ENCODE measurements at regions not wholly inside any gene's neighbourhood (a gene's known extent, or its start where the extent isn't known, plus 50 kb on each side); places are given as distances from the start of the nearest gene placed in this dataset.
"Not testable (repeated sequence)": the region's sequence is repeated elsewhere in the genome, so short reads cannot be mapped to it uniquely, and the experiment has no call there.

DNA sequence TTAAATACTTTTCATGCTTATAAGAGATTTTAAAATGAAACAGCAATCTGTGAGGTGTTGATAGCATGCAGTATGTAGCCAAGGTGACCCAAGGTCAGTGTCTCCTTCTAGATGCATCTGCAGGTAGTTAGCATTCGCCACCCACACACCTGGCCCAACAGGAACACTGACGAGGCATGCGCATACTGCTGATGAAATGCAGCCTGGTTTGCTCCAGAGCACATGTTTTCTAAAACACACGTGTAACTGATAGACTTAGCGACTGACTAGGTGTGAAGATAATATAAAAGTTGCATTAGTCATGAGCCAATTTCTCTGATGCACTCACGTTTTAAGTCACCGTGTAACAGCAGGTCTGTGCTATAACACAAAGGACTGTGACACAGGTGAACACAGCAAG is 77.1 kb upstream of the RPS6KA2 start:
- no peak for DNase-seq (ENCODE audit: low read depth in 1 of 2, low spot score in 1 of 2)

DNA sequence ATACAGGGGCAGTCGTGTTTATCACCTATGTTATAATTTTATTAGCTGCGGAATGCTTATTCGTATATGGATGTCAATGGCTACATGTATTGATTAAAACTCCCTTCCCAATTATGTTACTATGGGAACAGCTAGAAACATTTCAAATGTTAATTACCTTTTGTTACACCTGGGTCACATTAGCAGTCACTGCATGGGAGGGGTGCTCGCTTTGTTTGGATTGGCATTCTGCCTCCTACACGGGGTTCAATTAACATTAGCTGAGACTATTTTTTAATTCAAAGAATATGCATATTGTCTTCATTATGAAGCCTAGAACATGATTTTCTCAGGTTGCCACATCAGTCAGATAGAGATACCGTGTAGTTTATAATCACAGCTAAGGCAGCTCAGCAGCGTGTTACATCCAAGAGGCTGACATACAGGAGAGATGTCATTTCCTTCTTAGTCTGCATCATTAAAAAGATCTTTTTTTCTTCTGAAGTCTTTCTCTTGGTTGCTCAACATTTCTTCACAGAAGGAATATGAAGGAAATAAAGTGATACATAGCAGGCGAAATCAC is 76.2 kb upstream of the RPS6KA2 start:
- DNase-seq (ENCODE audit: low read depth in 1 of 2, low spot score in 1 of 2): no peak

DNA sequence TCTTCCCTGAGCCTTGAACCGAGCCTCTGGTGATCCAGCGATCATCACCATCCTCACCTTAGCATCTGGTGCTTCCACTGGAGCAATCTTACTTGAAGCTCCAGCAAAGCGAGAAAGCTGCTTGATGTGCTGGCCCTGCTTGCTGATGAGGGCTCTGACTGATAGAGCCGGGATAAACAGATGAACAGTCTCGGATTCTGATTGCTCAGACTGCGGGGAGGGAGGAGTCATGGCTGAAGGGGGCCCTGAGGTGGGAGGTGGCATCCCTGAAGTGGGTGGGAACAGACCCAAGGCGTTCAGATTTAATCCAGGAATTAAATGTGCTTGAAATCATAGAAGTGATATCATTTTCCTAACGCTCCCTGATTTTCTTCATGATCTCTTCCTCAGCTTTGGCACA is 74.4 kb upstream of the RPS6KA2 start:
- DNase-seq (ENCODE audit: low read depth in 1 of 2, low spot score in 1 of 2): not testable (repeated sequence)

DNA sequence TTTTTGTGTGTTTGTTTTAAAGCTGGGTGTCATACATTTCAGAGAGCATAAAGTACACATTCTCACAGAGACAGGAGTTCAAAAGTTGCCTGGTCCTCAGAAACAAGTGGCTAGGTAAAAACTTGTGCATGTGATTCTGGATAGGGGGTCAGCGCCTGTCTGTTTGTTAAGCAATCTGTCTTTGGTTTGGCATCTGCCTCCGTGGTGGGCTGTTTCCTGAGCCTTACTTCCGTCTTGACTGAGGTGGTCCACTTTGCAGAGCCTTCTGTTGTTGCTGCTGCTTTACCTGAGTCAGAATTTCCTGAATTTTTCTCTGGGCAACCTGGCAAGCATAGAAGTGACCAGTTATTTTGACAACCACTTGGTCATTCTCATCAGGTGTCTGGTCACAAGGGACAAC is 73.8 kb upstream of the RPS6KA2 start:
- DNase-seq (ENCODE audit: low read depth in 1 of 2, low spot score in 1 of 2): not testable (repeated sequence)

DNA sequence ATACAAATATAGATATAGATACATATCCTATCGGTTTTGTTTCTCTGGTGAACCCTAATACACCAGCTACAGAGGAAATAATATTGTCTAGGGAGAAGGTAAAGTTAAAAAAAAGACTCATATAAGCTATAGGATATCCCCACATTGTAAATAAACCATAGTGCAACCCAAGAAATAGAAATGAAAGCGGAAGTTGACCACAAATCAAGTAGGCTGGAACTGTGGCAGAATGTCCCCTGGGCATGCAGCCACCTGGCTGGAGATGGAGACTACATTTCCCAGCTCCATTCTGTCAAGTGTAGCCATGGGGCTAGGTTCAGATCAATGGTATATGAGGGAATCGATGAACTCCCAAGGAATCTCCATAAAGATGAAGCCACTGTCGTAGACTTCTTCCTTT is 70.1 kb upstream of the RPS6KA2 start:
- DNase-seq (ENCODE audit: low read depth in 1 of 2, low spot score in 1 of 2): no peak

DNA sequence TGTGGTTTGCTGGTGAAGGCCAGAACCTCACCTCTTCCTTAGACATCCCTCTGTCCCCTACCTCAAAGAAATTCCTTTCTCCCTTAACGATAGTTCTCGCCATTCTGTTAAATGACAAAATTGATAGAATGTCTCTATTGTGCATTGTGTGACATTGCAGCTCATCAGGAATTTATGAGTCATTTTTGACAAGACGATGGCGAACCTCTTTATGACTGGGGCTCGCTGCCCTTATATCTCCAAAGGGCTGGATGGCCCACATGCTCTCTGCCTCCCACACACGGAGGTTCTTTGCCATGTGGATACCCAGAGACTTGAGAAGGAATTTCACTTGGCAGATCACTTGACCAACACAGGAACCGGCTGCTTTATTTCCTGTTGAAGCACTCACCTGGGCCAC is 66.8 kb upstream of the RPS6KA2 start:
- DNase-seq (ENCODE audit: low read depth in 1 of 2, low spot score in 1 of 2): no peak

DNA sequence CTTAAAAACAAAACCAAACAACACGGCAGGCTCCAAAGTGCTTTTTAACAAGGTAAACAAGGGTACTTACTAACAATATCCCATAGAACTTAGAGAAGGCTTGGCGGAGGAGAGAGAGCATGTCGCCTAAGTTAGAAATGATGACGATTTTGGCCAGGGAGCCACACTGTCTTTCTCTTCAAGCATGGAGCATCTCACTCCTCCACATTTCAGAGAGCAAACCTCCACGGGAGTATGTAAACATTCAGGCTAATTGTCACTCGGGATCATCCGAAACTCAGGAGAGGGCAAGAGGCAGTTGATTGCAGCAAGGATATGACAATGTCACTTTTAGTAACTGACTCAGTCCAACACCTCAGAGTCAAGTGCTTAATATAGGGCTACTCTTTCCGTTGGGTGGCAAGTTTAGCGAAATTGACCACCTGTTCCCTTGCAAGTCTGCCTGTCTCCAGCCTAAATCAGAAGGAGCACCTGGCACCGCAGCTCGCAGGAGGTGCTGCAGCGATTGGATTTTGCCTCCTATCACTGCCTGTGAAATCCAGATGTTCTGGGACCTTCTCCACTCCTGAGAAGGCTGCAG is 65.8 kb upstream of the RPS6KA2 start:
- DNase-seq (ENCODE audit: low read depth in 1 of 2, low spot score in 1 of 2): no peak

DNA sequence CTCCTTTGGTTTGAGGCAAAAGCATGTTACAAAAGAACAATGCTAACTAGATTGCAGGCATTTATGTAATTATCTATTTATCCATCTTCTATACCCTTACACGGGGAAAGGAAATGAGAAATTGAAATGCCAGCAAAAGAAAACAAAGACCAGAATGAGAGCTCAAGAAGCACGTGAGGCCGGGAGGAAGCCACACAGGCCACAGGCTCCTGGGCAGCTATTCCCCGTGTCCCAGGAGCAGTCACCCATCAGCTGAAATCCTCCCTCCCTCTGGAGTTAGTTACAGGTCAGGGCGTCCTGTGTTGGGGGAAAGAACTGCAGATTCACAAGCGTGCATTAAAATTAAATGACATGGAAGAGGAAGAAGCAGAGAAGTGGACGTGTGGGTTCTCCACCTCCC is 64.7 kb upstream of the RPS6KA2 start:
- no peak for DNase-seq (ENCODE audit: low read depth in 1 of 2, low spot score in 1 of 2)

DNA sequence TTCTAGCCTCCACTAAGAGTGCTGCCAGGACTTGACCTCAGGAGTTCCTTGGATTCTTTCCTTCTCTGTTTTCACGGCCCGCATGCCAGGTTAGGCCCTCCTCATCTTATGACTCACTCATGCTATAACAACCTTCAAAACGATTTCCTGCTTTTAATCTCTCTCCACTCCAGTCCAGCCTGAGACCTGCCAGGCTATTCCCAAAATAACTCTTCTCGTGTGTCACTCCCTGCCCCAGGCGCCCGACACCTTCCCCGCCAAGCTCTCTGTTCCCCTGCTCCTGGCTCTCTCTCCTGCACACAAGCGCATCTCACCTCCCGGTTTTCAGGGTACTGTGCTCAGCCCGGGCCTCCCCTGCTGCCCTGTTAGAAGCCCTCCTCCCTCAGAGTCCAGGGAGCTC is 64.1 kb upstream of the RPS6KA2 start:
- DNase-seq (ENCODE audit: low read depth in 1 of 2, low spot score in 1 of 2): no peak

DNA sequence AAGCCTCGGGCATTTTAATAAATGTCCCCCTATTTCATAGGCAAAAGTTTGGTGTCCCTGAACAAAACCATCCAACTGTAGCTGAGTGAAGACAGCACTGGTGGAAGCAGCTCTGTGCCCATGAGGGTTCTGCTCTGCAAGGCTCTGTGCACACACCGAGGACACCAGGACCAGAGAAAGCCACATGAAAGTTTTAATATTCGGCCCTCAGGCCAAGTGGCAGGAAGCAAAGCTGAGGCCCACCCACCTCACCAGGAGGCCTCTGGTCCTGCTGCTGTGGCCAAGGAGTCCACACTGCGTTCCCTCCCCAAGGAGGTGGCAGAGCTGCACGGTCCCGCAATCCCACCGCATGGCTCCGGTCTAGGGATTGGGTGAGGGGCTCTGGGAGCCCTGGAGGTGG is 62.6 kb upstream of the RPS6KA2 start:
- no peak for DNase-seq (ENCODE audit: low read depth in 1 of 2, low spot score in 1 of 2)

DNA sequence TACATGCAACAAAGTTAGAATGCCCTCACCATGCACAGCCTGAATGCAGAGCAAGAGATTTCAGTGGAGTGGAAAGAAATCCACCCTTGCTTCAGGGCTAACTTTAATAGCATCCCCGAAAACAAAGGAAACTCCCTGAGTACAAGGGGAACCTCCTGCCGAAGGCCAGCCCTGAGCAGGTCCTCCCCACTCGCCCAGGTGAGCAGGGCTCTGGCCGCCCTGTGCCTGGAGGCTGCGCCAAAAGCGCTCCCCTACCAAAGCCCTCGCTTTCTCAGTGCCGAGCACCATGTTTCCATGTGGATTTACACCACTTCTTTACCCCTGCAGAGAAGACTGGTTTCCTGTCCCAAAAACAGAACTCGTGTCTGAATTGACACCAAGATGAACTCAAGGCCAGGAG is 61.9 kb upstream of the RPS6KA2 start:
- no peak for DNase-seq (ENCODE audit: low read depth in 1 of 2, low spot score in 1 of 2)

DNA sequence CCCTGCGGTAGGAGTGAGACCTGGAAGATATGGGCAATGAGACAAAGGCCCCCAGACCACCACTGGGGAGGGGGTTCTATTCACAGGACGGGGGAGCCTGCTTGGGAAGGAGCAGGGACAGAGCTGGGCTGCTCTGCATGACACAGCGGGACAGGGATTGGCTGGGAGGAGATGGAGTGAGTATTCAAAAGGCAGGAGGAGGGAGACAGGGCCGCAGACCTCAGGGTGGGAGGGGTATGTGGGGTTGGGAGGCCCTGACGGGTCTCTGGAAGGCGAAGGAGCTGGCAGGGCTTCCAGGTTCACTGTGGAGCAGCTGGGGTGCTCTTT is 60.8 kb upstream of the RPS6KA2 start:
- no peak for DNase-seq (ENCODE audit: low read depth in 1 of 2, low spot score in 1 of 2)

DNA sequence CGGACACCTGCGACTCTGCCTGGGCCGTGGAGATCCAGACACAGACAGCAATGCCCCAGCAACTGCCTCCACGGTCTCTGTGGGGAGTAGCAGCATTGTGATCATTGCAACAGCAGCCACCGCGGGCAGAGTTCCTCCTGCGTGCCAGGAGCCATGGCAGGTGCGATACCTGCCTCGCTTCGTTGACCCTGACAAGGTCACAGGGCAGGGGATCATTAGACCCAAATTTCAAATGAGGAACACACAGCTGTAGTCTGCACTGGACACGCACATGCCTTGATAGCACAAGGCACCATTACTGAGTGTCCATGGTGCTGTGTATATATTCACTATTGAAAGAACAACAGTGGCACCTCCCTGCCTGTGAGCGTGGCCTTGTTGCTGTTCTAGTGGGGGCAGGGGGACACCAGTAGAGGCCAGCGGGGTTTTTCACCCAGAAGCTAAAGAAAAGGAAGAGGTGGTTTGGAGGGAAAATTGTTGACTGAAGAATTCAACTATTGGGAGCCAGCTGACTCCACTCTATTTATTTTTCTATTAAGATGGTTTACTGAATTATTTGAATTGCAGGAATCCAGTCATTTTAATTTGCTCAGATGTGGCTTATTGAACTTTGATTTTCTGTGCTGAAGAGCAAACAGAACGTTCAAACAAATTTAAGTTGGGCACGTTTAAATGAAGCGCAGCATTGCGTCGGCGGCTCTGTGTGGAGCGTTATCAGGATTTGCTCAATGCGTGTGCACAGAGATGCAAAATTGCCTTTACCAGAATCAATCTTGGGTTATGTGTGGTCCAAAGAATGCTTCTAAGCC is 60.2 kb upstream of the RPS6KA2 start:
- no peak for DNase-seq (ENCODE audit: low read depth in 1 of 2, low spot score in 1 of 2)

DNA sequence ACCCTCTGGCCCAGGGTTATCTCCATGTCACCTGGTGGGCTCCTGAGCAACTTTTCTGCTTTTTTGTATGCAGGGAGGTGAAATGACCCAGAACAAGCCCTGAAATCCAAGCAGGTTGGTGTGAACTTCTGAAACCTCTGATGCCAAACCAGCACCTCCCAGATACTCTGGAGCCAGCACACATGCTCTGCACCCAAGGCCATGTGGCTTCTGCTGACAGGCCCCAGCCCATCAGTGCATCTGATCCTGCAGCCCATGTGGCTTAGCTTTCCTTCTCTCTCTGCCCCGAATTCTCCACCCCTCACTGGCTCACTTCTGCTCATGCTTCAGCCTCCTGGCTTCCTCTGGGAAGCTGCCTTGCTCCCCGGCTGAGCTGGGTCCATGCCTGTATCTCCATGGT is 59.3 kb upstream of the RPS6KA2 start:
- DNase-seq (ENCODE audit: low read depth in 1 of 2, low spot score in 1 of 2): no peak

DNA sequence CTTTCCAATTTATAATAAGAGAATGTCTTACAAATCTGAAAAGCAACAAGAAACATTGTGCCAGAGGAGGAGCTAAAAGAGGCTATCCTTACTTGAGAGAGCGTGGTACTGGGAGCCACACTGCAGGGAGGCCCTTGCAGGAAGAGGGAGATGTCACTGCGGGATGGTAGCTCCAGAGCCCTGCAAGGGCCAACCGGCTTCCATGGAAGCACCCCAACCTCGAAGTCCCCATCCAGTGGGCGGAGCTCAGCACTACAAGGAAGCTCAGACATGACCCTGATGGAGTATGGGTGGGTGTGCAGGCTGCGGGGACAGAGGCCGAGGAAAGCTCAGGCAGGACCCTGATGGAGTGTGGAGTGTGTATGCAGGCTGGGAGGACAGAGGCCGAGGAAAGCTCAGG is 57.8 kb upstream of the RPS6KA2 start:
- DNase-seq (ENCODE audit: low read depth in 1 of 2, low spot score in 1 of 2): no peak

DNA sequence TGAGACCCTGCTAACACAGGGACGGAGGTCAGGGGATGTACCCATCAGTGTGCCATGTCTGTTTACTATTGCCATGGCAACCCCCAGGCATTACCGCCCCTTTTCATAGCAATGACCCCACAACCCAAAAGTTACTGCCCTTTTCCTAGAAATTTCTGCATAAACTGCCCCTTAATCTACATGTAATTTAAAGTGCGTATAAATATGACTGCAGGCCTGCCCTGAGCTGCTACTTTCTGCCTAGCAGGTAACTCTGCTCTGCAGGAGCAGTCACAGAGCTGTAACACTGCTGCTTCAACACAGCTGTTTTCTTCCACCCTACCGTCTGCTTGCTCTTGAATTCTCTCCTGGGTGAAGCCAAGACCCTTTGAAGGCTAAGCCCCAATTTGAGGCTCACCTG is 57.1 kb upstream of the RPS6KA2 start:
- DNase-seq (ENCODE audit: low read depth in 1 of 2, low spot score in 1 of 2): no peak

DNA sequence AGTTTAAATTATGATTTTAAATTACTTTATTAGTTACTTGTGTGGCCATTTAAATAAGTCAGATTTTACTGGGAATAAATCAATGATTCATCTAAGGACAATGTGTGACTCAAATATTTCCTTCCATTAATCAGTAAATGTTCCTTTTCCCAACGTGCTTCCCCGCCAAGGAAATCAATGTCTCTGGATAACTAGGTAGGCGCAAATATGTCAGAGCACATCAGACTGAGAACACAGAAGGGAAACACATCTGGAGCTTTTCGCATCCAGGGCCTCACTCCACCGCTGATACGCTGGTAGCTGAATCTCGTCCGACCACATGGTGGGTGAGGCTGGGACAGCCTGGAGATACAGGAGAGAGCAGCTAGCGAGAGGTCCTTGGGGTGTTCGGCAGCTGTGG is 56.4 kb upstream of the RPS6KA2 start:
- no peak for DNase-seq (ENCODE audit: low read depth in 1 of 2, low spot score in 1 of 2)

DNA sequence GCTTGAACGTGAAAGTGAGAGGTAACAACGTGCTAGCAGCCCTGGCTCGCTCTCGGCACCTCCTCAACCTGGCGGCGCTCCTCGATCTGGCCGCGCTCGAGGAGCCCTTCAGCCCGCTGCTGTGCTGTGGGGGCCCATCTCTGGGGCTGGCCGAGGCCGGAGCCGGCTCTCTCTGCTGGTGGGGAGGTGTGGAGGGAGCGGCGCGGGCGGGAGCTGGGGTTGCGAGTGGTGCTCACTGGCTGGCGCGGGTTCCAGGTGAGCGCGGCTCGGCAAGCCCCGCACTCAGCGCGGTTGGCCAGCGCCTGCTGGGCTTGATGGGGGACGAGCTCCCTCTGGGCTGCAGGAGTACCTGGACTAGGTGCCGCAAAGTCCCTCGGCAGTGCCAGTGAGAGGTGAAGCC is 52.5 kb upstream of the RPS6KA2 start:
- DNase-seq (ENCODE audit: low read depth in 1 of 2, low spot score in 1 of 2): no peak

DNA sequence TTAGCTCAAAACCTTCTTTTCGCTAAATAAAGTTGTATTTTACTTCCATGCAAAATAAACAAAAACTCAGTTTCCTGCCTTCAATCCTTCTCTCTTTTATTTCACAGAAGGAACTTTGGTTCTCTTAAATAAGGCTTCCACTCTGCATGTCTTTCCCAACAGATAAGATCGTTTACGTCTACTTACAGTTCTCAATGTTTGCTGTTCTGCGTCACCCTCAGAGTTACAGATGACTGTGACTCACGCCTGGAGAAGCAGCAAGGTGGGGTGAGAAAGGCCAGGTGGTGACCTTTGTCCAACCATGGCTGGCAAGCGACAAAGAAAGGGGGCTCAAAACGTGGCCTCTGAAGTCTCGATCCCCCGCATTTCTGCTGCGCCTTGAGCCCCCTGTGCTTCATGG is 51.4 kb upstream of the RPS6KA2 start:
- DNase-seq (ENCODE audit: low read depth in 1 of 2, low spot score in 1 of 2): no peak

DNA sequence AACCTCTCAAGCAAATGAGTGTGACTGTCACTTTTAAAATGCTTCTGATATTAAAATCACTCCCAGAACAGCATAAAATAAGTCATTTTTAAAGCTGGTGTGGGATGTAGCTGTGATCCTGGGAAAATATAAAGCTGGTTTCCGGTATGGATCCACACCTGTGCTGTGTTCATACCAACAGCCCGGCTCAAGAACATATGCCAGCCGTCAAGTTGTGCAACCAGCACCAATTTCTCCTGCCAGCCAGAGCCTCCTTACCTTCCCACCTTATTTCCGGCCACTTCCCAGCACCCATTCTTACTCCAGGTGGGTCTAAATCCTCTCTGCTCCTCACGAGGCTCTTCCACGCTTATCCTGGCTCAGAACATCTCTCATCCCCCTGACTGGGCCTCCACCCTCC is 50.9 kb upstream of the RPS6KA2 start:
- no peak for DNase-seq (ENCODE audit: low read depth in 1 of 2, low spot score in 1 of 2)

Data from activated T-helper 1 cell treated with anti-CD3 and anti-CD28 coated beads, Interleukin-2, amount 50 U/mL, for 16 hours (primary cell).